AG09309 (cell line): ENCODE measurements at regions not wholly inside any gene's neighbourhood (a gene's known extent, or its start where the extent isn't known, plus 50 kb on each side); places are given as distances from the start of the nearest gene placed in this dataset.

Source experiments
- DNase-seq: peaks from one replicate; pipeline ENCODE4 v3.0.0-alpha.2; 2010; ENCODE audit warnings: low read depth
- H3K4me3 ChIP-seq: 2 replicates; pipeline ENCODE4 v1.5.1; 2011; ENCODE audit warnings: mild to moderate bottlenecking, low read depth, low read length, moderate library complexity; ENCODE audit not compliant: control insufficient read depth
- CTCF ChIP-seq: IDR thresholded peaks from 2 replicates; pipeline ENCODE4 v1.5.1; 2011; ENCODE audit warnings: mild to moderate bottlenecking, low read depth, low read length, inconsistent platforms; ENCODE audit not compliant: insufficient read depth, control insufficient read depth; ENCODE audit errors: missing control alignments

- no peak overlapping the region for H3K4me3 ChIP-seq
- no peak for DNase-seq
- TF ChIP-seq CTCF, result no peak
Measured at GRCh38 chr9:81213456-81213855, 475.9 kb downstream of the TLE1 start.

- DNase-seq, result no peak
- TF ChIP-seq CTCF, result no peak
Measured at GRCh38 chr9:81211741-81212140, 477.6 kb downstream of the TLE1 start.

DNA sequence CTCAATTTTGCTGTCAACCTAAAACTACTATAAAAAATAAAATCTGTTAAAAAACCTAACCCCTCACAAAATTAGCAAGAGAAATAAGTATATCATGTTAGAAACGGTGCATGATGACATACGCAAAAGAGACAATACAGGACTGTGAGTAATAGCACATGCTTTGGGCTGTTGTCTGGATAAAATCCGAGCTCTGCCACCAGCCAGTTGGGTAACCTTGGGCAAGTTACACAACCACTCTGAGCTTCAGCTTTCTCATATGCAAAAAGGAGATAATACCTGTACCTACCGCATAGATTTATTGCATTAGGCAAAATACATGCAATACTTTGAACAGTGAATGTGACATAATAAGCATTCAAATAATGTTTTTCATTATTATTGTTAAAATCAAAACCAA, 481.7 kb downstream of the TLE1 start:
- DNase-seq, result no peak
- no peak overlapping the region for H3K4me3 ChIP-seq
- TF ChIP-seq CTCF, result no peak

More at GRCh38 chr9:81211741-81212140, 477.6 kb downstream of the TLE1 start:
- no peak overlapping the region for H3K4me3 ChIP-seq

DNA sequence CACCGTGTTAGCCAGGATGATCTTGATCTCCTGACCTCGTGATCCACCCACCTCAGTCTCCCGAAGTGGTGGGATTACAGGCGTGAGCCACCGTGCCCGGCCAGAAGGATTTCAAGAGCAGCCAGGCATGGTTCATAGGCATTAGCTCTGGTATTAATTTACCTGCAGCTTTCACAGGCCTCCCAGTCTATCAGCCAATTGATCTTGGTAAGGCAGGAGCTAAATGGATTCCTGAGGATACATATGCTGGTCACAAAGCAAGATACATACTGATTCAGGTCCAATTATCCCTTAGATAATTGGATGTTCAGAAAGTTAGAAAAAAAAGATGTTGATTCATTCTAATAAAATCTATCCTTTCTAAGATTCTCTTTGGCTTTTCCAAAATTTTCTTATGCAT, 487.1 kb downstream of the TLE1 start:
- TF ChIP-seq CTCF, result no peak
- no peak overlapping the region for H3K4me3 ChIP-seq
- DNase-seq, result no peak

DNA sequence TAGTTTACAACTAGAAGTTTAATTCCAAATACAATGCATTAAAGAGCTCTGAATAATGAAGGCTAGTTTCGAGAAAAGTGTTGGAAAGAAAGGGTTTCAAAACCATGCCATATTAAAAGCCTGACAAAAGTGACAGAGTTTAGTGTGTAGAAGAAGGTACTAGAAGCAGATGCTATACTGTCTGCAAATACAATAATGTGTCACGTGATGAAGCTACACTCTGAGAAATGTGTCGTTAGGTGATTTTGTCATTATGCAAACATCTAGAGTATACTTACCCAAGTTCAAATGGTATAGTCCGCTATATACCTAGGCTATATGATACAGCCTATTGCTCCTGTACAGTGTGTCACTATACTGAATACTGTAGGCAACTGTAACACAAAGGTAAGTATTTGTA, 494.1 kb downstream of the TLE1 start:
- H3K4me3 ChIP-seq, result no peak overlapping the region
- no peak for TF ChIP-seq CTCF
- no peak for DNase-seq

DNA sequence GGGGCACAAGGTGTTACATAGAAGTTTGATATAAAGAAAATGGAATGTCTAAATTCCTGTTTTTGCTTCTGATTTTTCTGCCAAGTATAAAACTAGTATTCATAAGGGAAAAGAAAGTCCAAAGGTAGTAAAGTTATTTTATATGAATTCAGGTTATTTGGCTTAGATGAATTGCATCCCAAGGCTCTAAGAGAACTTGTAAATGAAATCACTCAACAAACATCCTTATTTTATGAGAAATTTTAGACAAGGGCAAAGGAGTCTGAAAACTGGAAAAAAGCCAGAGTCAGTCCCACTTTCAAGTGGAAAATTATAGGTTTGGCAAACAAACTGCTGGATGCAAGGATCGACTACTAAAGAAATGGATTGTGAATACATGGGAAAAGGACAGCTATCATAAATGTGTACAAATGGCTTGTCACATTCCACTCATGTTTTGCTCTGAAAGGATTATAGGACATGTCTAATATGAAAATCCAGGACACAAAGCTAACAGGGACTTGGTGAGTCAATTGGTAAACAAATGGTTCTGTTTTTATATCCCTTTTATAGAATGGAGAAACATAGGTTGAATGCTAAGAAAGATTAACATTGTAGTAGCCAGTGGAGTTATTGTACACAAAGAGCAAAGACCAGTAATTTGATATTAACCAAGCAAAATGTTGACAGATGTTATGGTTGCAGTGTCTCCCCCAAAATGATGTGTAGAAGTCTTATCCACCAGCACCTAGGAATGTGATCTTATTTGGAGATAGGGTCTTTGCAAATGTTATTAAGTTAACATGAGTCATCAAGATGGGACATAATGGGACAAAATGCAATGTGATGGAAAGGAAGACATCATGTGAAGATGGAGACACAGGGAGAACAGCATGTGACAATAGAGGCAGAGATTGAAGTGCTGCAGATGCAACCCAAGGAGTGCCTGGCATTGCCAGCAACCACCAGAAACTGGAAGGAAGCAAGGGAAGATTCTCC, 495.7 kb downstream of the TLE1 start:
- H3K4me3 ChIP-seq, result no peak overlapping the region
- no peak for TF ChIP-seq CTCF
- DNase-seq, result no peak

DNA sequence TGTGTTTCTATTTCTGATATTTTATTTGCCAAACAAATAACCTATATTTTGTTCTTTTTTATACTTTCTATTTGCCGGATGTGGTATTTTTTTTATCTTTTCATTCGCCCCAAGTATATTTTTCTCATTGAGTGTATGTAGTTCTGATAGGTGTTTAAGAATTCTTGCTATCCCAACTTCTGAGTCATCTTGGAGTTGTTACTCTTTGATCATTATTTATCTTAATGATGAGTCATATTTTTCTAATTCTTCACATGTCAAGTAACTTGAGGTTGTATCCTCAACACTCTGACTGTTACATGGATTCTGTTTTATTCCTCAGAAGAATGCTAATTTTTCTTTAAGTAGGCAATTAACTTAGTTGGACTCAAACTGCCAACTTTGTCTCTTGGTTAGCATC, 498.1 kb downstream of the TLE1 start:
- no peak overlapping the region for H3K4me3 ChIP-seq
- TF ChIP-seq CTCF, result no peak
- no peak for DNase-seq
